ENCODE measurements at regions not wholly inside any gene's neighbourhood (a gene's known extent, or its start where the extent isn't known, plus 50 kb on each side); places are given as distances from the start of the nearest gene placed in this dataset.

- H3K4me1 Mint-ChIP-seq (ENCODE audit: low read depth), result no peaks in the 10 kb centered on the region
- no peak overlapping the region for H3K27ac Mint-ChIP-seq
- H3K9me3 Mint-ChIP-seq, result no peaks in the 10 kb centered on the region
- no peaks in the 10 kb centered on the region for H3K36me3 Mint-ChIP-seq (ENCODE audit: low read depth)
- intact Hi-C loops (cut with micrococcal nuclease), result no loop called here
- DNase-seq (ENCODE audit: low spot score), result no peak
- H3K27me3 Mint-ChIP-seq (ENCODE audit: low read depth), result no peaks in the 10 kb centered on the region
- H3K4me3 Mint-ChIP-seq (ENCODE audit: low read depth), result no peak overlapping the region
These were observed 109.1 kb upstream of the CTTNBP2 start for GRCh38 chr7:117982071-117983055.

GRCh38 chr7:117986645-117987269 lies 113.5 kb upstream of the CTTNBP2 start:
- no peak for DNase-seq (ENCODE audit: low spot score)
- no peak overlapping the region for H3K27ac Mint-ChIP-seq
- H3K27me3 Mint-ChIP-seq (ENCODE audit: low read depth), result no peaks in the 10 kb centered on the region
- no peaks in the 10 kb centered on the region for H3K4me1 Mint-ChIP-seq (ENCODE audit: low read depth)
- no peaks in the 10 kb centered on the region for H3K9me3 Mint-ChIP-seq
- H3K4me3 Mint-ChIP-seq (ENCODE audit: low read depth), result no peak overlapping the region
- intact Hi-C loops (cut with micrococcal nuclease), result no loop called here
- H3K36me3 Mint-ChIP-seq (ENCODE audit: low read depth), result no peaks in the 10 kb centered on the region

- no peak for DNase-seq (ENCODE audit: low spot score)
- H3K36me3 Mint-ChIP-seq (ENCODE audit: low read depth), result no peaks in the 10 kb centered on the region
- no peaks in the 10 kb centered on the region for H3K4me1 Mint-ChIP-seq (ENCODE audit: low read depth)
- intact Hi-C loops (cut with micrococcal nuclease), result loop anchor here (10.0 kb wide), 1 partner anchor 114 kb away; no protein-coding TSS in a partner anchor
- H3K27me3 Mint-ChIP-seq (ENCODE audit: low read depth), result no peaks in the 10 kb centered on the region
- no peaks in the 10 kb centered on the region for H3K9me3 Mint-ChIP-seq
- H3K4me3 Mint-ChIP-seq (ENCODE audit: low read depth), result no peak overlapping the region
- H3K27ac Mint-ChIP-seq, result no peak overlapping the region
These were observed 117.6 kb upstream of the CTTNBP2 start for GRCh38 chr7:117990834-117991233.

- Mint-ChIP-seq H3K4me3 (ENCODE audit: low read depth) (no peak overlapping the region), H3K36me3 (ENCODE audit: low read depth) (no peaks in the 10 kb centered on the region), H3K4me1 (ENCODE audit: low read depth) (no peaks in the 10 kb centered on the region), H3K27ac (no peak overlapping the region), H3K27me3 (ENCODE audit: low read depth) (no peaks in the 10 kb centered on the region), H3K9me3 (no peaks in the 10 kb centered on the region)
- DNase-seq (ENCODE audit: low spot score), result no peak
- intact Hi-C loops (cut with micrococcal nuclease), result loop anchor here (10.0 kb wide), 1 partner anchor 112 kb away; no protein-coding TSS in a partner anchor
These were observed 119.6 kb upstream of the CTTNBP2 start for GRCh38 chr7:117992635-117993376.

GRCh38 chr7:117993377-117994003 lies 120.2 kb upstream of the CTTNBP2 start:
- intact Hi-C loops (cut with micrococcal nuclease), result loop anchor here (10.0 kb wide), 1 partner anchor 111 kb away; no protein-coding TSS in a partner anchor
- Mint-ChIP-seq H3K27me3 (ENCODE audit: low read depth) (no peaks in the 10 kb centered on the region), H3K4me3 (ENCODE audit: low read depth) (no peak overlapping the region), H3K4me1 (ENCODE audit: low read depth) (no peaks in the 10 kb centered on the region), H3K27ac (no peak overlapping the region), H3K36me3 (ENCODE audit: low read depth) (no peaks in the 10 kb centered on the region), H3K9me3 (no peaks in the 10 kb centered on the region)
- no peak for DNase-seq (ENCODE audit: low spot score)

GRCh38 chr7:117995850-117996650 lies 122.8 kb upstream of the CTTNBP2 start:
- Mint-ChIP-seq H3K4me3 (ENCODE audit: low read depth) (no peak overlapping the region), H3K27me3 (ENCODE audit: low read depth) (no peaks in the 10 kb centered on the region), H3K27ac (no peak overlapping the region), H3K36me3 (ENCODE audit: low read depth) (no peaks in the 10 kb centered on the region), H3K9me3 (no peaks in the 10 kb centered on the region), H3K4me1 (ENCODE audit: low read depth) (no peaks in the 10 kb centered on the region)
- intact Hi-C loops (cut with micrococcal nuclease), result loop anchor here (10.0 kb wide), 1 partner anchor 109 kb away; no protein-coding TSS in a partner anchor
- DNase-seq (ENCODE audit: low spot score), result no peak

- H3K27ac Mint-ChIP-seq, result no peak overlapping the region
- no peaks in the 10 kb centered on the region for H3K4me1 Mint-ChIP-seq (ENCODE audit: low read depth)
- DNase-seq (ENCODE audit: low spot score), result no peak
- no peak overlapping the region for H3K4me3 Mint-ChIP-seq (ENCODE audit: low read depth)
- no peaks in the 10 kb centered on the region for H3K27me3 Mint-ChIP-seq (ENCODE audit: low read depth)
- no peaks in the 10 kb centered on the region for H3K9me3 Mint-ChIP-seq
- H3K36me3 Mint-ChIP-seq (ENCODE audit: low read depth), result no peaks in the 10 kb centered on the region
- intact Hi-C loops (cut with micrococcal nuclease), result loop anchor here (10.0 kb wide), 1 partner anchor 107 kb away; no protein-coding TSS in a partner anchor
These were observed 124.9 kb upstream of the CTTNBP2 start for GRCh38 chr7:117997862-117998825.

- H3K9me3 Mint-ChIP-seq, result no peaks in the 10 kb centered on the region
- no peaks in the 10 kb centered on the region for H3K27me3 Mint-ChIP-seq (ENCODE audit: low read depth)
- H3K4me3 Mint-ChIP-seq (ENCODE audit: low read depth), result no peak overlapping the region
- H3K27ac Mint-ChIP-seq, result no peak overlapping the region
- intact Hi-C loops (cut with micrococcal nuclease), result no loop called here
- no peaks in the 10 kb centered on the region for H3K36me3 Mint-ChIP-seq (ENCODE audit: low read depth)
- H3K4me1 Mint-ChIP-seq (ENCODE audit: low read depth), result no peaks in the 10 kb centered on the region
- DNase-seq (ENCODE audit: low spot score), result no peak
These were observed 127.4 kb upstream of the CTTNBP2 start for GRCh38 chr7:118000480-118001202.

GRCh38 chr7:118003476-118003875 lies 130.2 kb upstream of the CTTNBP2 start:
- Mint-ChIP-seq H3K36me3 (ENCODE audit: low read depth) (no peaks in the 10 kb centered on the region), H3K27ac (no peak overlapping the region), H3K4me3 (ENCODE audit: low read depth) (no peak overlapping the region), H3K9me3 (no peaks in the 10 kb centered on the region), H3K4me1 (ENCODE audit: low read depth) (no peaks in the 10 kb centered on the region), H3K27me3 (ENCODE audit: low read depth) (no peaks in the 10 kb centered on the region)
- intact Hi-C loops (cut with micrococcal nuclease), result no loop called here
- no peak for DNase-seq (ENCODE audit: low spot score)

GRCh38 chr7:118005026-118005425 lies 131.8 kb upstream of the CTTNBP2 start:
- H3K27ac Mint-ChIP-seq, result no peak overlapping the region
- no peak for DNase-seq (ENCODE audit: low spot score)
- H3K4me3 Mint-ChIP-seq (ENCODE audit: low read depth), result no peak overlapping the region
- H3K9me3 Mint-ChIP-seq, result no peaks in the 10 kb centered on the region
- H3K27me3 Mint-ChIP-seq (ENCODE audit: low read depth), result no peaks in the 10 kb centered on the region
- H3K36me3 Mint-ChIP-seq (ENCODE audit: low read depth), result no peaks in the 10 kb centered on the region
- intact Hi-C loops (cut with micrococcal nuclease), result no loop called here
- no peaks in the 10 kb centered on the region for H3K4me1 Mint-ChIP-seq (ENCODE audit: low read depth)
